GM18505 (cell line): ENCODE measurements at regions not wholly inside any gene's neighbourhood (a gene's known extent, or its start where the extent isn't known, plus 50 kb on each side); places are given as distances from the start of the nearest gene placed in this dataset.

Source experiments
- ATAC-seq: cut with Tn5 transposase; IDR thresholded peaks from one replicate; pipeline ENCODE4 v1.9.1; 2021; ENCODE audit not compliant: unreplicated experiment
- POLR2A ChIP-seq: IDR thresholded peaks from 4 replicates; pipeline ENCODE4 v1.6.1; 2011; ENCODE audit warnings: borderline replicate concordance; ENCODE audit not compliant: insufficient read depth, insufficient read length; ENCODE audit errors: extremely low read depth

- ATAC-seq: no peak
- no peak for TF ChIP-seq POLR2A
Measured at GRCh38 chr3:83461411-83461810, 1497.4 kb upstream of the CADM2 start.

GRCh38 chr3:83477563-83477962 lies 1481.2 kb upstream of the CADM2 start:
- no peak for TF ChIP-seq POLR2A

GRCh38 chr3:83482402-83483070 lies 1476.3 kb upstream of the CADM2 start:
- TF ChIP-seq POLR2A: no peak
- no peak for ATAC-seq

More at GRCh38 chr3:83477563-83477962, 1481.2 kb upstream of the CADM2 start:
- no peak for ATAC-seq

- ATAC-seq: no peak
- no peak for TF ChIP-seq POLR2A
Measured at GRCh38 chr3:83496462-83496861, 1462.3 kb upstream of the CADM2 start.

- TF ChIP-seq POLR2A: no peak
- no peak for ATAC-seq
Measured at GRCh38 chr3:83498361-83499016, 1460.3 kb upstream of the CADM2 start.

GRCh38 chr3:83500422-83500821 lies 1458.4 kb upstream of the CADM2 start:
- no peak for ATAC-seq
- TF ChIP-seq POLR2A: no peak

GRCh38 chr3:83500931-83501330 lies 1457.9 kb upstream of the CADM2 start:
- TF ChIP-seq POLR2A: no peak
- no peak for ATAC-seq

GRCh38 chr3:83513051-83513450 lies 1445.7 kb upstream of the CADM2 start:
- TF ChIP-seq POLR2A: no peak
- ATAC-seq: no peak

- no peak for ATAC-seq
- no peak for TF ChIP-seq POLR2A
Measured at GRCh38 chr3:83513677-83514076, 1445.1 kb upstream of the CADM2 start.

GRCh38 chr3:83514130-83514914 lies 1444.5 kb upstream of the CADM2 start:
- no peak for ATAC-seq
- no peak for TF ChIP-seq POLR2A

GRCh38 chr3:83515123-83515522 lies 1443.7 kb upstream of the CADM2 start:
- no peak for ATAC-seq
- no peak for TF ChIP-seq POLR2A

GRCh38 chr3:83523470-83524073 lies 1435.2 kb upstream of the CADM2 start:
- peak; percentile 94 for ATAC-seq
- no peak for TF ChIP-seq POLR2A

- no peak for ATAC-seq
Measured at GRCh38 chr3:83524901-83525300, 1433.9 kb upstream of the CADM2 start.

More at GRCh38 chr3:83524901-83525300, 1433.9 kb upstream of the CADM2 start:
- TF ChIP-seq POLR2A: no peak
